Skeletal muscle tissue (tissue), 3 donors: ENCODE measurements at regions not wholly inside any gene's neighbourhood (a gene's known extent, or its start where the extent isn't known, plus 50 kb on each side); places are given as distances from the start of the nearest gene placed in this dataset.
"Not testable (repeated sequence)": the region's sequence is repeated elsewhere in the genome, so short reads cannot be mapped to it uniquely, and the experiment has no call there.

Source experiments
- H3K27ac ChIP-seq: one replicate; pipeline ENCODE4 v1.7.0; 2013; ENCODE audit warnings: mild to moderate bottlenecking, low read depth, low read length, inconsistent platforms
- H3K27me3 ChIP-seq, 3 donors: one replicate each; pipeline ENCODE4 v1.7.0; 2013; ENCODE audit warnings: low read length in 3 of 3; ENCODE audit not compliant: control insufficient read depth in 3 of 3, insufficient read depth in 3 of 3
- H3K36me3 ChIP-seq, 3 donors: one replicate each; pipeline ENCODE4 v1.7.0; 2013; ENCODE audit warnings: low read length in 3 of 3; ENCODE audit not compliant: control insufficient read depth in 3 of 3, insufficient read depth in 3 of 3
- H3K4me1 ChIP-seq, 3 donors: one replicate each; pipeline ENCODE4 v1.7.0; 2013; ENCODE audit warnings: low read length in 3 of 3, mild to moderate bottlenecking in 3 of 3; ENCODE audit not compliant: control insufficient read depth in 3 of 3, insufficient read depth in 3 of 3
- H3K4me3 ChIP-seq, 3 donors: one replicate each; pipeline ENCODE4 v1.7.0; 2013; ENCODE audit warnings: low read length in 3 of 3
- H3K9ac ChIP-seq, 3 donors: one replicate each; pipeline ENCODE4 v1.7.0; 2013; ENCODE audit warnings: low read length in 3 of 3, mild to moderate bottlenecking in 3 of 3, moderate library complexity in 2 of 3, low read depth in 1 of 3
- H3K9me3 ChIP-seq, 3 donors: one replicate each; pipeline ENCODE4 v1.7.0; 2013; ENCODE audit warnings: low read length in 3 of 3; ENCODE audit not compliant: control insufficient read depth in 3 of 3
- donor health status: Osteomylitis.

GRCh38 chr1:244294599-244295224 is 157.0 kb downstream of the ADSS2 start:
- H3K9me3 ChIP-seq, result no peaks in the 10 kb centered on the region
- peaks cover 3 to 4% (median 4%) of the 10 kb centered on the region in 3 donors for H3K4me1 ChIP-seq
- no peak overlapping the region for H3K27ac ChIP-seq
- no peaks in the 10 kb centered on the region for H3K36me3 ChIP-seq
- H3K9ac ChIP-seq, result no peak overlapping the region
- no peaks in the 10 kb centered on the region for H3K27me3 ChIP-seq
- no peak overlapping the region for H3K4me3 ChIP-seq

- H3K9ac ChIP-seq, result no peak overlapping the region
- H3K9me3 ChIP-seq, result no peaks in the 10 kb centered on the region
- no peak overlapping the region for H3K4me3 ChIP-seq
- H3K27ac ChIP-seq, result no peak overlapping the region
- H3K27me3 ChIP-seq, result no peaks in the 10 kb centered on the region
- H3K36me3 ChIP-seq, result no peaks in the 10 kb centered on the region
- H3K4me1 ChIP-seq, result peaks cover 3 to 4% (median 4%) of the 10 kb centered on the region in 3 donors
These were observed 155.7 kb downstream of the ADSS2 start for GRCh38 chr1:244296003-244296402.

- no peak overlapping the region for H3K4me3 ChIP-seq
- peaks cover 3 to 4% (median 4%) of the 10 kb centered on the region in 3 donors for H3K4me1 ChIP-seq
- H3K9me3 ChIP-seq, result no peaks in the 10 kb centered on the region
- no peak overlapping the region for H3K27ac ChIP-seq
- H3K36me3 ChIP-seq, result no peaks in the 10 kb centered on the region
- H3K27me3 ChIP-seq, result no peaks in the 10 kb centered on the region
- H3K9ac ChIP-seq, result no peak overlapping the region
These were observed 155.3 kb downstream of the ADSS2 start for GRCh38 chr1:244296447-244296846.

GRCh38 chr1:244297087-244297486 is 154.6 kb downstream of the ADSS2 start:
- Histone ChIP-seq H3K27ac (no peak overlapping the region), H3K4me1 (peaks cover 3 to 4% (median 4%) of the 10 kb centered on the region in 3 donors), H3K9ac (no peak overlapping the region), H3K9me3 (no peaks in the 10 kb centered on the region), H3K4me3 (no peak overlapping the region), H3K36me3 (no peaks in the 10 kb centered on the region), H3K27me3 (no peaks in the 10 kb centered on the region)

- Histone ChIP-seq H3K9me3 (no peaks in the 10 kb centered on the region), H3K27ac (no peak overlapping the region), H3K9ac (no peak overlapping the region), H3K4me3 (no peak overlapping the region), H3K4me1 (peaks cover 3 to 4% (median 4%) of the 10 kb centered on the region in 3 donors), H3K27me3 (no peaks in the 10 kb centered on the region), H3K36me3 (no peaks in the 10 kb centered on the region)
These were observed 154.1 kb downstream of the ADSS2 start for GRCh38 chr1:244297616-244298015.

GRCh38 chr1:244300029-244300375 is 151.7 kb downstream of the ADSS2 start:
- H3K9ac ChIP-seq, H3K36me3 ChIP-seq, H3K27me3 ChIP-seq, H3K4me3 ChIP-seq, H3K9me3 ChIP-seq, H3K4me1 ChIP-seq: not testable (repeated sequence)
- H3K27ac ChIP-seq, result peak overlapping the region; percentile 14

GRCh38 chr1:244301595-244302130 is 150.0 kb downstream of the ADSS2 start:
- H3K9me3 ChIP-seq, result no peaks in the 10 kb centered on the region
- peaks cover 3 to 8% (median 4%) of the 10 kb centered on the region in 3 donors for H3K4me1 ChIP-seq
- no peaks in the 10 kb centered on the region for H3K27me3 ChIP-seq
- H3K36me3 ChIP-seq, result no peaks in the 10 kb centered on the region
- no peak overlapping the region for H3K27ac ChIP-seq
- no peak overlapping the region for H3K4me3 ChIP-seq
- no peak overlapping the region for H3K9ac ChIP-seq

GRCh38 chr1:244302876-244303609 is 148.7 kb downstream of the ADSS2 start:
- no peak overlapping the region for H3K27ac ChIP-seq
- peaks cover 3 to 8% (median 4%) of the 10 kb centered on the region in 3 donors for H3K4me1 ChIP-seq
- no peak overlapping the region for H3K4me3 ChIP-seq
- no peaks in the 10 kb centered on the region for H3K36me3 ChIP-seq
- H3K9me3 ChIP-seq, result no peaks in the 10 kb centered on the region
- no peak overlapping the region for H3K9ac ChIP-seq
- no peaks in the 10 kb centered on the region for H3K27me3 ChIP-seq

GRCh38 chr1:244303610-244303969 is 148.1 kb downstream of the ADSS2 start:
- Histone ChIP-seq H3K4me3 (no peak overlapping the region), H3K27ac (no peak overlapping the region), H3K4me1 (peaks cover 3 to 8% (median 4%) of the 10 kb centered on the region in 3 donors), H3K9me3 (no peaks in the 10 kb centered on the region), H3K9ac (no peak overlapping the region), H3K36me3 (no peaks in the 10 kb centered on the region), H3K27me3 (no peaks in the 10 kb centered on the region)

GRCh38 chr1:244304156-244304555 is 147.6 kb downstream of the ADSS2 start:
- Histone ChIP-seq H3K9me3 (no peaks in the 10 kb centered on the region), H3K27me3 (no peaks in the 10 kb centered on the region), H3K36me3 (no peaks in the 10 kb centered on the region), H3K9ac (no peak overlapping the region), H3K27ac (no peak overlapping the region), H3K4me1 (peaks cover 2 to 6% (median 2%) of the 10 kb centered on the region in 3 donors), H3K4me3 (no peak overlapping the region)
